GM19099 (cell line): ENCODE measurements at regions not wholly inside any gene's neighbourhood (a gene's known extent, or its start where the extent isn't known, plus 50 kb on each side); places are given as distances from the start of the nearest gene placed in this dataset.

Experiments used
- POLR2A ChIP-seq: IDR thresholded peaks from 3 replicates; pipeline ENCODE4 v1.6.1; 2011; ENCODE audit warnings: low read depth; ENCODE audit not compliant: insufficient read length; ENCODE audit errors: extremely low read depth

GRCh38 chr15:38885471-38885952, 320.9 kb upstream of the RASGRP1 start:
- TF ChIP-seq POLR2A = no peak

- TF ChIP-seq POLR2A = no peak
Measured at GRCh38 chr15:38886315-38887163, 321.9 kb upstream of the RASGRP1 start.

GRCh38 chr15:38888701-38889221, 324.1 kb upstream of the RASGRP1 start:
- TF ChIP-seq POLR2A = no peak

DNA sequence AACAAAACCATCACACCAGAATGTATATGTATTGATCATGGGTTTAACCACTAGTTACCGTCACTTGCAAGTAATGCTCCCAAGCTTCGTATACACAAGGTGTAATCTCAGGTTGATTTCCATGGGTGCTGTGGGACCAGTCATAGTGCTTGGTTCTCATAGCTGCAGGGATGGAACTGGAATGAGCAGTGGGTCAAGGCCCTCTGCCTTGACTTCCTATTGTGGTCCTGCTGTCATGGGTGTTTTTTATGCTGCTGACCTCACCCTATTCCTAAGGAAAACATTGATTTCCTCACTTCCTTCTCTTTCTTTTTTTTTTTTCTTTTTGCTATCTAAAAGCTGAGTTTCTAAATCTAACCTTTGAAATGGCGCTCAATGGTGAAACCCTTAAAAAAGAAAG, 325.6 kb upstream of the RASGRP1 start:
- TF ChIP-seq POLR2A = no peak

- no peak for TF ChIP-seq POLR2A
Measured at GRCh38 chr15:38893925-38894242, 329.3 kb upstream of the RASGRP1 start.

GRCh38 chr15:38894243-38894948, 329.8 kb upstream of the RASGRP1 start:
- no peak for TF ChIP-seq POLR2A

GRCh38 chr15:38895326-38896255, 331.0 kb upstream of the RASGRP1 start:
- no peak for TF ChIP-seq POLR2A

- no peak for TF ChIP-seq POLR2A
Measured at GRCh38 chr15:38896647-38897046, 332.0 kb upstream of the RASGRP1 start.

DNA sequence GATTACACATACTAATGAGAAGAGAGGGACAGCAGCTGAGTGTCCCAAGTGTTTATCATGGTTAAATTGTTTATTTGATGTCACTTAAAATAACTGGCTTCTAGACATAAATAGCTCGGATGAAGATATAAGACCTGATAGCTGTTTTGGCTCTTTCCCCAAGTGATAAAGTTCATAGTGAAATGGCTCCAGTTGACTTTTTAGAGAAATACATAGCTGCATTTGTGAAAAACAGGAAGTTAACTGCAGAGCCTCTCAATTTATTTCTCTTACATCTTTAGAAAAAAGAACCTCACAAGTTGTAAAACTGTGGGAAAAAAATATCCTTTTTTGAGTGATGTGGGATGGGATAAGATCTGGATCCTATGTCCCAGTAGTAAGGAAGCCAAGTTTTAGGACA, 332.9 kb upstream of the RASGRP1 start:
- no peak for TF ChIP-seq POLR2A

GRCh38 chr15:38898236-38898635, 333.6 kb upstream of the RASGRP1 start:
- no peak for TF ChIP-seq POLR2A

GRCh38 chr15:38899300-38899699, 334.7 kb upstream of the RASGRP1 start:
- no peak for TF ChIP-seq POLR2A

- TF ChIP-seq POLR2A = no peak
Measured at GRCh38 chr15:38904298-38904697, 339.7 kb upstream of the RASGRP1 start.

- no peak for TF ChIP-seq POLR2A
Measured at GRCh38 chr15:38905632-38906031, 341.0 kb upstream of the RASGRP1 start.

DNA sequence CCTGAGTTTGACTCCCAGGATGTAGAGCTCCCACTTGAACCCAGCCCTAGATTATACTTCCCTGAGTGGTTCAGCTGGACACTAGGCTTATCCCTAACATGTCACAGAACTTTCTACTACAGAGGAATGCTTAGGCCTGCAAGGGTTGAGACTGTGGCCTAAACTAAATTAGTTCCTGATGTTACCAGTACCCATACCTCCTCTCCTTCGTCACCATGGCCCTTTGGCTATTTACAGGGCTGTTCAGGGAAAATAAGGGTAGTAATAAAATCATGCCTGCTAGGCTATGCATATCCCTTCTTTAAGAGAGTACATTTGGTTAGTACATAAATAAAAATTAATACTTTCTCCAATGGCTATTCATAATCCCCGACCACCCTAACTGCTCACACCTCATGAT, 356.4 kb upstream of the RASGRP1 start:
- no peak for TF ChIP-seq POLR2A

DNA sequence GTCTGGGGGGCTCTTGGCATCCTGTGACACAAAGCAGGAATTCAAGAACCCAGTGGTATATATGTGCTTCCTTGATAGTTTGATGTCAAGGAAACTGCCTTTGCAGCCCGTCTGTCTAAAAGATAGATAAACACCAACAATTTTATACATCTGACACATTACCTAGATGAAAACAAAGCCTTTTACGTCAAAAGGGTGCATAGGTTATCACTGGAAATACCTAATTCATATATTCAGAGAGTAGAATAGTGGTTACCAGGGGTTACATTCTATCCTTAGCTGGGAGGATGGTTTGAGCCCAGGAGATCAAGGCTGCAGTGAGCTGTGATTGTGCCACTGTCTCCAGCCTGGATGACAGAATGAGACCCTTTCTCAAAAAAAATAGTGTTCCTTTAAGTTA, 356.9 kb upstream of the RASGRP1 start:
- TF ChIP-seq POLR2A = no peak
